DOHH2 (cell line): ENCODE measurements at regions not wholly inside any gene's neighbourhood (a gene's known extent, or its start where the extent isn't known, plus 50 kb on each side); places are given as distances from the start of the nearest gene placed in this dataset.

Source experiments
- H3F3A ChIP-seq: fragments of 200-600 bp; sonication (generic), shearing (Covaris generic); 2 replicates; pipeline ENCODE4 v1.6.0; 2016; ENCODE audit warnings: antibody characterized with exemption, mild to moderate bottlenecking; ENCODE audit not compliant: control insufficient read depth, insufficient read depth
- H3K27ac ChIP-seq: fragments of 200-600 bp; sonication (generic); 2 replicates; pipeline ENCODE4 v1.5.1; 2014; ENCODE audit warnings: low read depth, mild to moderate bottlenecking, low read length, moderate library complexity
- H3K27me3 ChIP-seq: fragments of 200-600 bp; sonication (generic); 2 replicates; pipeline ENCODE4 v1.6.1; 2014; ENCODE audit warnings: mild to moderate bottlenecking, low read length, mixed read lengths; ENCODE audit not compliant: control insufficient read depth
- H3K36me3 ChIP-seq: fragments of 200-600 bp; sonication (generic); 2 replicates; pipeline ENCODE4 v1.6.1; 2014; ENCODE audit warnings: mild to moderate bottlenecking, low read length, moderate library complexity, mixed read lengths; ENCODE audit not compliant: control insufficient read depth
- H3K4me1 ChIP-seq: fragments of 200-600 bp; sonication (generic); 2 replicates; pipeline ENCODE4 v1.6.1; 2014; ENCODE audit warnings: mild to moderate bottlenecking, low read length, mixed read lengths; ENCODE audit not compliant: control insufficient read depth
- H3K4me2 ChIP-seq: fragments of 200-600 bp; sonication (generic); 2 replicates; pipeline ENCODE4 v1.6.0; 2014; ENCODE audit warnings: mild to moderate bottlenecking, low read length, moderate library complexity
- H3K4me3 ChIP-seq: fragments of 200-600 bp; sonication (generic); 2 replicates; pipeline ENCODE4 v1.5.1; 2014; ENCODE audit warnings: mild to moderate bottlenecking, low read length, mixed read lengths
- H3K79me2 ChIP-seq: fragments of 200-600 bp; sonication (generic); 2 replicates; pipeline ENCODE4 v1.6.1; 2014; ENCODE audit warnings: mild to moderate bottlenecking, low read length, mixed read lengths; ENCODE audit not compliant: control insufficient read depth
- H3K9me2 ChIP-seq: fragments of 200-600 bp; sonication (generic); replicated peaks from 2 replicates; pipeline ENCODE4 v1.6.1; 2014; ENCODE audit warnings: mild to moderate bottlenecking, low read length, mixed read lengths; ENCODE audit not compliant: control insufficient read depth
- H3K9me3 ChIP-seq: fragments of 200-600 bp; sonication (generic); 2 replicates; pipeline ENCODE4 v1.6.1; 2014; ENCODE audit warnings: antibody characterized with exemption, low read length, mixed read lengths; ENCODE audit not compliant: control insufficient read depth, insufficient read depth
- H4K20me1 ChIP-seq: fragments of 200-600 bp; sonication (generic); 2 replicates; pipeline ENCODE4 v1.6.0; 2014; ENCODE audit warnings: low read depth, mild to moderate bottlenecking, antibody characterized with exemption, low read length, moderate library complexity; ENCODE audit not compliant: control insufficient read depth, insufficient read depth
- CTCF ChIP-seq: fragments of 200-600 bp; sonication (generic); IDR thresholded peaks from one replicate; pipeline ENCODE4 v1.5.1; 2014; ENCODE audit warnings: antibody characterized with exemption, mild to moderate bottlenecking, low read depth, low read length; ENCODE audit not compliant: poor library complexity, severe bottlenecking
- EZH2phosphoT487 ChIP-seq: fragments of 200-600 bp; sonication (generic); IDR thresholded peaks from 2 replicates; pipeline ENCODE4 v1.6.1; 2017; ENCODE audit warnings: borderline replicate concordance, mild to moderate bottlenecking, antibody characterized with exemption, low read length, moderate library complexity, mixed read lengths

- no peaks in the 10 kb centered on the region; the same call in 1 of the 2 replicates for H3K27me3 ChIP-seq
- H3K36me3 ChIP-seq: no peaks in the 10 kb centered on the region
- H3K4me1 ChIP-seq: no peaks in the 10 kb centered on the region
- no peaks in the 10 kb centered on the region; the same call in 1 of the 2 replicates for H3K9me2 ChIP-seq
- no peaks in the 10 kb centered on the region for H4K20me1 ChIP-seq
- TF ChIP-seq EZH2phosphoT487 (no peak), CTCF (no peak)
- no peak overlapping the region for H3K27ac ChIP-seq
- H3K79me2 ChIP-seq: no peaks in the 10 kb centered on the region
- no peaks in the 10 kb centered on the region for H3K9me3 ChIP-seq
- H3F3A ChIP-seq: no peaks in the 10 kb centered on the region
- H3K4me3 ChIP-seq: no peak overlapping the region
- no peak overlapping the region for H3K4me2 ChIP-seq
Measured at GRCh38 chr22:34878171-34878570, 187.8 kb upstream of the ISX start.

- Histone ChIP-seq H3K9me2 (no peaks in the 10 kb centered on the region; the same call in 1 of the 2 replicates), H3K27me3 (no peaks in the 10 kb centered on the region; the same call in 1 of the 2 replicates), H3K4me1 (no peaks in the 10 kb centered on the region), H3F3A (no peaks in the 10 kb centered on the region), H3K79me2 (no peaks in the 10 kb centered on the region), H3K9me3 (no peaks in the 10 kb centered on the region), H4K20me1 (no peaks in the 10 kb centered on the region), H3K4me3 (no peak overlapping the region), H3K4me2 (no peak overlapping the region), H3K36me3 (no peaks in the 10 kb centered on the region), H3K27ac (no peak overlapping the region)
- TF ChIP-seq EZH2phosphoT487: no peak
- no peak for TF ChIP-seq CTCF
Measured at GRCh38 chr22:34879001-34879400, 187.0 kb upstream of the ISX start.

- no peak for TF ChIP-seq EZH2phosphoT487
- Histone ChIP-seq H3K4me3 (no peak overlapping the region), H3K9me2 (no peaks in the 10 kb centered on the region; the same call in 1 of the 2 replicates), H3K27ac (no peak overlapping the region), H4K20me1 (no peaks in the 10 kb centered on the region), H3K9me3 (no peaks in the 10 kb centered on the region), H3K79me2 (no peaks in the 10 kb centered on the region), H3F3A (no peaks in the 10 kb centered on the region), H3K4me2 (no peak overlapping the region), H3K36me3 (no peaks in the 10 kb centered on the region), H3K4me1 (no peaks in the 10 kb centered on the region), H3K27me3 (no peaks in the 10 kb centered on the region; the same call in 1 of the 2 replicates)
Measured at GRCh38 chr22:34880662-34881061, 185.3 kb upstream of the ISX start.

GRCh38 chr22:34881453-34881852 is 184.5 kb upstream of the ISX start:
- Histone ChIP-seq H3F3A (no peaks in the 10 kb centered on the region), H3K27ac (no peak overlapping the region), H3K4me2 (no peak overlapping the region), H3K4me1 (no peaks in the 10 kb centered on the region), H3K9me2 (no peaks in the 10 kb centered on the region; the same call in 1 of the 2 replicates), H3K9me3 (no peaks in the 10 kb centered on the region), H3K4me3 (no peak overlapping the region), H3K79me2 (no peaks in the 10 kb centered on the region), H3K36me3 (no peaks in the 10 kb centered on the region), H4K20me1 (no peaks in the 10 kb centered on the region), H3K27me3 (no peaks in the 10 kb centered on the region; the same call in 1 of the 2 replicates)
- no peak for TF ChIP-seq CTCF
- TF ChIP-seq EZH2phosphoT487: no peak
